Trophoblast cell (in vitro differentiated cells and primary cell): ENCODE measurements at regions not wholly inside any gene's neighbourhood (a gene's known extent, or its start where the extent isn't known, plus 50 kb on each side); places are given as distances from the start of the nearest gene placed in this dataset.

Experiments used
- DNase-seq, 2 donors: peaks; one replicate each; pipeline ENCODE4 v3.0.0-alpha.2; 2016
- H2AFZ ChIP-seq: 2 replicates; pipeline ENCODE4 v1.6.1; 2013; ENCODE audit warnings: low read length, moderate library complexity, mild to moderate bottlenecking; ENCODE audit not compliant: insufficient read depth, poor library complexity
- H2AK5ac ChIP-seq: 2 replicates; pipeline ENCODE4 v1.6.1; 2013; ENCODE audit warnings: mild to moderate bottlenecking, low read length
- H2BK120ac ChIP-seq: 2 replicates; pipeline ENCODE4 v1.6.1; 2013; ENCODE audit warnings: low read length, mild to moderate bottlenecking, moderate library complexity; ENCODE audit not compliant: insufficient read depth, poor library complexity
- H2BK12ac ChIP-seq: 2 replicates; pipeline ENCODE4 v1.6.1; 2013; ENCODE audit warnings: mild to moderate bottlenecking, low read length, moderate library complexity
- H2BK5ac ChIP-seq: 2 replicates; pipeline ENCODE4 v1.6.1; 2013; ENCODE audit warnings: low read length, low read depth, moderate library complexity, mild to moderate bottlenecking; ENCODE audit not compliant: poor library complexity
- H3K14ac ChIP-seq: 2 replicates; pipeline ENCODE4 v1.6.1; 2013; ENCODE audit warnings: mild to moderate bottlenecking, low read length
- H3K18ac ChIP-seq: 2 replicates; pipeline ENCODE4 v1.6.1; 2013; ENCODE audit warnings: mild to moderate bottlenecking, low read length
- H3K23ac ChIP-seq: 2 replicates; pipeline ENCODE4 v1.6.1; 2013; ENCODE audit warnings: low read length
- H3K27ac ChIP-seq: 2 replicates; pipeline ENCODE4 v1.5.1; 2013; ENCODE audit warnings: low read depth, mild to moderate bottlenecking, inconsistent platforms, low read length, moderate library complexity
- H3K27me3 ChIP-seq: 2 replicates; pipeline ENCODE4 v1.6.1; 2013; ENCODE audit warnings: inconsistent platforms, mild to moderate bottlenecking, low read length, moderate library complexity; ENCODE audit not compliant: insufficient read depth
- H3K36me3 ChIP-seq, 2 experiments: 1 replicate in 1 of 2; 2 replicates in 1 of 2; pipeline ENCODE4 v1.6.1; 2013; ENCODE audit warnings: low read length in 2 of 2, mild to moderate bottlenecking in 2 of 2, moderate library complexity in 1 of 2; ENCODE audit not compliant: insufficient read depth in 2 of 2, control insufficient read depth in 1 of 2
- H3K4ac ChIP-seq: 2 replicates; pipeline ENCODE4 v1.6.1; 2013; ENCODE audit warnings: low read depth, mild to moderate bottlenecking, low read length, moderate library complexity
- H3K4me1 ChIP-seq, 2 experiments: 1 replicate in 1 of 2; 2 replicates in 1 of 2; pipeline ENCODE4 v1.6.1; 2013; ENCODE audit warnings: low read length in 2 of 2, mild to moderate bottlenecking in 2 of 2, moderate library complexity in 1 of 2; ENCODE audit not compliant: insufficient read depth in 2 of 2, control insufficient read depth in 1 of 2
- H3K4me2 ChIP-seq: 2 replicates; pipeline ENCODE4 v1.6.1; 2013; ENCODE audit warnings: inconsistent platforms, mild to moderate bottlenecking, low read length, moderate library complexity
- H3K4me3 ChIP-seq: 2 replicates; pipeline ENCODE4 v1.5.1; 2013; ENCODE audit warnings: mild to moderate bottlenecking, low read depth, low read length, inconsistent platforms
- H3K79me1 ChIP-seq: one replicate; pipeline ENCODE4 v1.6.1; 2013; ENCODE audit warnings: low read length
- H3K79me2 ChIP-seq: 2 replicates; pipeline ENCODE4 v1.6.1; 2013; ENCODE audit warnings: low read length, mild to moderate bottlenecking; ENCODE audit not compliant: control insufficient read depth, insufficient read depth, poor library complexity
- H3K9ac ChIP-seq: 2 replicates; pipeline ENCODE4 v1.6.1; 2013; ENCODE audit warnings: mild to moderate bottlenecking, low read length
- H3K9me3 ChIP-seq: 2 replicates; pipeline ENCODE4 v1.6.1; 2013; ENCODE audit warnings: low read depth, mild to moderate bottlenecking, control low read depth, inconsistent platforms, low read length; ENCODE audit not compliant: insufficient read depth
- H4K12ac ChIP-seq: 2 replicates; pipeline ENCODE4 v1.6.1; 2013; ENCODE audit warnings: low read depth, mild to moderate bottlenecking, low read length, moderate library complexity
- H4K8ac ChIP-seq: 2 replicates; pipeline ENCODE4 v1.6.1; 2013; ENCODE audit warnings: low read depth, mild to moderate bottlenecking, low read length, moderate library complexity
- H4K91ac ChIP-seq: one replicate; pipeline ENCODE4 v1.6.1; 2013; ENCODE audit warnings: low read depth, mild to moderate bottlenecking, low read length, moderate library complexity
- WGBS: extraction: QIAGEN DNeasy Blood & Tissue Kit; methylation state at CpG from one replicate; pipeline ENCODE4 v1.1.7; 2013; ENCODE audit warnings: missing lambda C conversion rate; ENCODE audit not compliant: insufficient read length, insufficient coverage; ENCODE audit errors: extremely low coverage; 5-methylcytosine and 5-hydroxymethylcytosine counted together

DNA sequence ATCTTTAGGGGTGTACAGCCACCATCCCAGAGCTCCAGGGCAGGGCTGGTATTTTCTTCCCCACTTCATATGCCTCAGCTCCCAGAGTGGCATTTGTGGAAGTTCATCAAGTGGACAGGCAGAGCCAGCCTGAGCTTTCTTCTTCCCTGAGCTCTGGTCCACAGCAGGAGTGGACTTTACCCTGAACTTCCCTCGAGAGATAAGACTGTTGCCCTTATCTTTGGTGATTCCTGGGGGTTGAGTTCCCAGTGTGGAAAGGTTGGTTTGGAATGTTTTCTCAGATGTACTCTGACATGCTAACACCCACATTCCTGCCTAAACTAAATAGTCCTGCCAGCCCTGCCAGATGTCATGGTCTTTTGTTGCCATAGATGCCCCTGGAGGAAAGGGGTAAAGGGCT lies 62.0 kb upstream of the LGALSL start:
- Histone ChIP-seq H3K27ac (peak overlapping the region; percentile 20), H3K27me3 (no peaks in the 10 kb centered on the region), H3K36me3 (no peaks in the 10 kb centered on the region), H3K9me3 (no peaks in the 10 kb centered on the region), H3K4me3 (no peak overlapping the region), H3K9ac (no peak overlapping the region), H3K14ac (no peak overlapping the region), H2BK5ac (no peak overlapping the region), H4K8ac (no peak overlapping the region), H3K79me2 (no peaks in the 10 kb centered on the region), H4K91ac (peak overlapping the region; percentile 20), H3K23ac (no peak overlapping the region), H2AK5ac (no peak overlapping the region), H2BK12ac (no peak overlapping the region), H3K4me1 (peaks cover 3 to 4% of the 10 kb centered on the region in 2 experiments), H4K12ac (no peak overlapping the region), H3K4me2 (no peak overlapping the region), H2BK120ac (no peak overlapping the region), H2AFZ (no peak overlapping the region), H3K18ac (no peak overlapping the region), H3K79me1 (no peaks in the 10 kb centered on the region), H3K4ac (no peak overlapping the region)
- DNase-seq: peak in 1 of 2 donors; percentile 9
- no CpG with 5 or more reads among the region's 1 CpG for WGBS

DNA sequence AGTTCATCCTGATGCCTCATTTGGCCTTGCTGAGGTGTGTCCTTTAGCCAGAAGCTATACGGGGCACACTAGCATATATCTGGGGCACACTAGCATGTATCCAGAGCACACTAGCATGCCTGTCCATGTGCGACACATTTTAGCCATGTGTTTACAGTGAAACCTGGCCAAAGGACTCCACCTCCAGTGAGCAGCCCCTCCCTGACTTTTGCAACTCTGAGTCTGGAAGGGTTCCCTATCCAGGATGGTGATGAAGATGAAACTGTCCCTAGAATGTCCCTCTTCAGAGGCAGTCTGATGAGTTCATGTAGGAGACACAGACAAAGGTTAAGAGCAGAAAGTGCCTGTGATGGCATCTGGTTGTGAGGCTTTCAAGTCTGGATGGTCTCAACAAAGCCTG lies 61.4 kb upstream of the LGALSL start:
- Histone ChIP-seq H4K91ac (no peak overlapping the region), H3K79me1 (no peaks in the 10 kb centered on the region)
- WGBS: no CpG with 5 or more reads among the region's 2 CpGs

DNA sequence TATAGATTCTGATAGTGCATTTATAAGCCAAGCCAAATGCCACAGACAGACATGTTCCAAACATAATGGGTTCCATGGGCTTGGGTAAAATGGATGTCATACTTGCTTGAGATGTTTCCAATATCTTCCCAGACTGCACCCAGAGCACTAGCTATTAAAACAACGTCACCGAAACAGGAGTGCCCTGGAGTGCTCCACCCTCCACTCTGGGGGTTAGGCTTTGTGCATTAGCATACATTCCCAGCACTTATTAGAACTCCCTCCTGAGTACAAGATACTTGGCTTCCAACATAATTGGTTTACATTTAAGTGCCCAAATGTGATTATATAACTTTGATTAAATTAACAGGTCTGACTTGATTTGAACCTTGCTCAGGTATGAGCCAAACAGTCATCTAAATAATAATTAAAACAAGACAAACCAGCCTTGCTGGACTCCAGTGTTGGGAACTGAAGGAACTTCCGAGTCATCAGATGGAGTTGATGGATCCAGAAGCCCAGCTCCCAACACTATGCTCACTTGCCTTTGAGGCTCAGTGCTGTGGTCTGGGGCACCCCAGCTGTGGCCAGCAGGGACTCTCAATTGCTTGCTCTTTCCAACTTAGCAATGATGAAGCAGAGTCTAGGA lies 60.5 kb upstream of the LGALSL start:
- Histone ChIP-seq H3K14ac (no peak overlapping the region), H3K27ac (no peak overlapping the region), H3K79me1 (no peaks in the 10 kb centered on the region), H4K12ac (no peak overlapping the region), H3K4me1 (peaks cover 3 to 4% of the 10 kb centered on the region in 2 experiments), H3K27me3 (no peaks in the 10 kb centered on the region), H2AFZ (no peak overlapping the region), H3K36me3 (no peaks in the 10 kb centered on the region), H4K91ac (peak overlapping the region; percentile 1), H2BK5ac (no peak overlapping the region), H3K4ac (no peak overlapping the region), H4K8ac (no peak overlapping the region), H2BK120ac (no peak overlapping the region), H2BK12ac (no peak overlapping the region), H3K4me3 (no peak overlapping the region), H2AK5ac (no peak overlapping the region), H3K79me2 (no peaks in the 10 kb centered on the region), H3K18ac (no peak overlapping the region), H3K23ac (no peak overlapping the region), H3K9ac (no peak overlapping the region), H3K4me2 (no peak overlapping the region), H3K9me3 (no peaks in the 10 kb centered on the region)
- no CpG with 5 or more reads among the region's 3 CpGs for WGBS
- DNase-seq: no peak

More for the DNA sequence above, 61.4 kb upstream of the LGALSL start:
- H3K18ac ChIP-seq: no peak overlapping the region
- no peak overlapping the region for H4K12ac ChIP-seq
- no peaks in the 10 kb centered on the region for H3K36me3 ChIP-seq
- no peaks in the 10 kb centered on the region for H3K79me2 ChIP-seq
- peak overlapping the region; percentile 5 for H2BK12ac ChIP-seq
- H3K4ac ChIP-seq: no peak overlapping the region
- H3K4me1 ChIP-seq: peaks cover 3 to 4% of the 10 kb centered on the region in 2 experiments
- H3K27me3 ChIP-seq: no peaks in the 10 kb centered on the region
- no peaks in the 10 kb centered on the region for H3K9me3 ChIP-seq
- H3K4me3 ChIP-seq: no peak overlapping the region
- no peak overlapping the region for H3K23ac ChIP-seq
- H2BK5ac ChIP-seq: peak overlapping the region; percentile 62
- peak overlapping the region; percentile 4 for H3K27ac ChIP-seq
- H2AK5ac ChIP-seq: no peak overlapping the region
- no peak overlapping the region for H3K4me2 ChIP-seq
- no peak overlapping the region for H2AFZ ChIP-seq
- no peak for DNase-seq
- no peak overlapping the region for H3K9ac ChIP-seq
- H4K8ac ChIP-seq: no peak overlapping the region
- no peak overlapping the region for H3K14ac ChIP-seq
- peak overlapping the region; percentile 48 for H2BK120ac ChIP-seq

DNA sequence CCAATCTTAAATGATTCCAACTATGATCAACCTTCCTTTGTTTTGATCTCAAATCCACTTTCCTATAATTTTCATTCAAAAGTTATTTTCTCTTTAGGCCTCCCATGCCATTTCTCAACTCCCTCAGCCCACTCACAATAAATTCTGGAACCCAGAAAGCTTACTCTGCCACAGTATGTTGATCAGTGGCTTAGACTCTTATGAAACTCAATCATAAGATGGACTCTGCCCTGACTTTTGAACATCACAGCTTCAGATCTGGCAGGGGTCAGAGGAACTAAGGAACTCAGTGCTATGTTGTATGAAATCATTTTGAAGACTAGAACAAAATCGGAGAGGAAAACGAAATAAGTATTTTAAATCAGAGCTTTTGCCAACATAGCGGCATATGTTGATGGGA lies 59.8 kb upstream of the LGALSL start:
- DNase-seq: no peak
- Histone ChIP-seq H4K91ac (peak overlapping the region; percentile 1), H3K4me3 (no peak overlapping the region), H3K27me3 (no peaks in the 10 kb centered on the region), H3K9me3 (no peaks in the 10 kb centered on the region), H3K79me2 (no peaks in the 10 kb centered on the region), H2BK12ac (no peak overlapping the region), H3K9ac (no peak overlapping the region), H3K4me2 (no peak overlapping the region), H4K8ac (no peak overlapping the region), H4K12ac (no peak overlapping the region), H3K4ac (no peak overlapping the region), H3K27ac (no peak overlapping the region), H2BK5ac (no peak overlapping the region), H3K23ac (no peak overlapping the region), H3K18ac (no peak overlapping the region), H2BK120ac (no peak overlapping the region), H2AK5ac (no peak overlapping the region), H3K79me1 (no peaks in the 10 kb centered on the region), H2AFZ (no peak overlapping the region), H3K14ac (no peak overlapping the region), H3K4me1 (peaks cover 3 to 4% of the 10 kb centered on the region in 2 experiments), H3K36me3 (no peaks in the 10 kb centered on the region)
- WGBS: no CpG with 5 or more reads among the region's 3 CpGs
